ENCODE measurements at regions not wholly inside any gene's neighbourhood (a gene's known extent, or its start where the extent isn't known, plus 50 kb on each side); places are given as distances from the start of the nearest gene placed in this dataset.

- Mint-ChIP-seq H3K27me3 (ENCODE audit: unreplicated experiment) (no peaks in the 10 kb centered on the region), H3K36me3 (ENCODE audit: low read depth, unreplicated experiment) (no peaks in the 10 kb centered on the region), H3K27ac (ENCODE audit: unreplicated experiment) (no peak overlapping the region), H3K9me3 (ENCODE audit: unreplicated experiment) (no peaks in the 10 kb centered on the region), H3K4me1 (ENCODE audit: unreplicated experiment) (peaks cover 15% of the 10 kb centered on the region), H3K4me3 (ENCODE audit: unreplicated experiment) (no peak overlapping the region)
- no peak for DNase-seq (ENCODE audit: low spot score)
- TF ChIP-seq, protein P1, sequence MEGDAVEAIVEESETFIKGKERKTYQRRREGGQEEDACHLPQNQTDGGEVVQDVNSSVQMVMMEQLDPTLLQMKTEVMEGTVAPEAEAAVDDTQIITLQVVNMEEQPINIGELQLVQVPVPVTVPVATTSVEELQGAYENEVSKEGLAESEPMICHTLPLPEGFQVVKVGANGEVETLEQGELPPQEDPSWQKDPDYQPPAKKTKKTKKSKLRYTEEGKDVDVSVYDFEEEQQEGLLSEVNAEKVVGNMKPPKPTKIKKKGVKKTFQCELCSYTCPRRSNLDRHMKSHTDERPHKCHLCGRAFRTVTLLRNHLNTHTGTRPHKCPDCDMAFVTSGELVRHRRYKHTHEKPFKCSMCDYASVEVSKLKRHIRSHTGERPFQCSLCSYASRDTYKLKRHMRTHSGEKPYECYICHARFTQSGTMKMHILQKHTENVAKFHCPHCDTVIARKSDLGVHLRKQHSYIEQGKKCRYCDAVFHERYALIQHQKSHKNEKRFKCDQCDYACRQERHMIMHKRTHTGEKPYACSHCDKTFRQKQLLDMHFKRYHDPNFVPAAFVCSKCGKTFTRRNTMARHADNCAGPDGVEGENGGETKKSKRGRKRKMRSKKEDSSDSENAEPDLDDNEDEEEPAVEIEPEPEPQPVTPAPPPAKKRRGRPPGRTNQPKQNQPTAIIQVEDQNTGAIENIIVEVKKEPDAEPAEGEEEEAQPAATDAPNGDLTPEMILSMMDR (IDR thresholded peaks at IDR 0.05; ENCODE audit: unreplicated experiment): no peak
These were observed 51.6 kb upstream of the URI1 start for GRCh38 chr19:29890392-29890791.

Data from endothelial cell (in vitro differentiated cells).